ENCODE measurements at regions not wholly inside any gene's neighbourhood (a gene's known extent, or its start where the extent isn't known, plus 50 kb on each side); places are given as distances from the start of the nearest gene placed in this dataset.

- Histone ChIP-seq H3K4me1 (no peaks in the 10 kb centered on the region), H3K4me3 (no peak overlapping the region), H3K27me3 (replicated peaks in 1 of 7) (no peaks in the 10 kb centered on the region), H3K9me3 (no peaks in the 10 kb centered on the region), H3K36me3 (no peaks in the 10 kb centered on the region), H3K27ac (no peak overlapping the region)
- DNase-seq, result no peak
- no peak for TF ChIP-seq POLR2AphosphoS5 (IDR thresholded peaks at IDR 0.05)
- no peak for TF ChIP-seq POLR2A (IDR thresholded peaks at IDR 0.05)
- TF ChIP-seq, protein P1, sequence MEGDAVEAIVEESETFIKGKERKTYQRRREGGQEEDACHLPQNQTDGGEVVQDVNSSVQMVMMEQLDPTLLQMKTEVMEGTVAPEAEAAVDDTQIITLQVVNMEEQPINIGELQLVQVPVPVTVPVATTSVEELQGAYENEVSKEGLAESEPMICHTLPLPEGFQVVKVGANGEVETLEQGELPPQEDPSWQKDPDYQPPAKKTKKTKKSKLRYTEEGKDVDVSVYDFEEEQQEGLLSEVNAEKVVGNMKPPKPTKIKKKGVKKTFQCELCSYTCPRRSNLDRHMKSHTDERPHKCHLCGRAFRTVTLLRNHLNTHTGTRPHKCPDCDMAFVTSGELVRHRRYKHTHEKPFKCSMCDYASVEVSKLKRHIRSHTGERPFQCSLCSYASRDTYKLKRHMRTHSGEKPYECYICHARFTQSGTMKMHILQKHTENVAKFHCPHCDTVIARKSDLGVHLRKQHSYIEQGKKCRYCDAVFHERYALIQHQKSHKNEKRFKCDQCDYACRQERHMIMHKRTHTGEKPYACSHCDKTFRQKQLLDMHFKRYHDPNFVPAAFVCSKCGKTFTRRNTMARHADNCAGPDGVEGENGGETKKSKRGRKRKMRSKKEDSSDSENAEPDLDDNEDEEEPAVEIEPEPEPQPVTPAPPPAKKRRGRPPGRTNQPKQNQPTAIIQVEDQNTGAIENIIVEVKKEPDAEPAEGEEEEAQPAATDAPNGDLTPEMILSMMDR (IDR thresholded peaks at IDR 0.05 in 8 of 11, conservative IDR thresholded peaks at IDR 0.05 in 3 of 11), result no peak
- intact Hi-C loops (cut with DNase I; ENCODE audit: low total_unique reads), result no loop called here
Measured at GRCh38 chr16:52090080-52090479, 456.9 kb downstream of the TOX3 start.

DNA sequence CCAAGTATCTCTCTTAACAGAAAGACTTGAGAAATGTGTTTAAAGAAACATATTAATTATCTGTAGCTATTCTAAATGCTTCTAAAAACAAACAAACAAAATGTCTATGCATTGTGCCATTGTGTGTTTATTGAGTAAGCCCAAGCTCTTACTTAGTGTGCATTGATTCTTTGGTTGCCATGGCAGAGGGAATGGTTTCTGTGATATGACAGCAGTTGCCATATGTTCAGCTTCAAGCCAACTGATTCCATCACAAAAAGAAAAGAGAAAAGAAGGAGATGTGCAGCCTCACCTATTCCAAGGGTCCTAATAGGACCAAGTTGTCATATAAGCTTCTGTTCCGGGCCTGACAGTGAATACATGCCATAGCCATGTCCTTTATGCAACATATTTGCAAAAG, 457.5 kb downstream of the TOX3 start:
- intact Hi-C loops (cut with DNase I; ENCODE audit: low total_unique reads), result no loop called here
- TF ChIP-seq, protein P1 (IDR thresholded peaks at IDR 0.05 in 8 of 11, conservative IDR thresholded peaks at IDR 0.05 in 3 of 11), result no peak
- TF ChIP-seq POLR2AphosphoS5 (IDR thresholded peaks at IDR 0.05) (no peak), POLR2A (IDR thresholded peaks at IDR 0.05) (no peak)
- H3K27ac ChIP-seq, result no peak overlapping the region
- H3K27me3 ChIP-seq (replicated peaks in 1 of 7), result no peaks in the 10 kb centered on the region
- H3K4me3 ChIP-seq, result no peak overlapping the region
- 61 to 75% (median 69%) methylated on average over 1 of the region's 1 CpG for WGBS, 5 donors
- H3K36me3 ChIP-seq, result no peaks in the 10 kb centered on the region
- no peaks in the 10 kb centered on the region for H3K9me3 ChIP-seq
- H3K4me1 ChIP-seq, result no peaks in the 10 kb centered on the region
- DNase-seq, result no peak

- intact Hi-C loops (cut with DNase I; ENCODE audit: low total_unique reads), result no loop called here
- 71 to 92% (median 74%) methylated on average over 1 of the region's 1 CpG for WGBS, 5 donors
Measured at GRCh38 chr16:52086901-52087300, 460.0 kb downstream of the TOX3 start.

DNA sequence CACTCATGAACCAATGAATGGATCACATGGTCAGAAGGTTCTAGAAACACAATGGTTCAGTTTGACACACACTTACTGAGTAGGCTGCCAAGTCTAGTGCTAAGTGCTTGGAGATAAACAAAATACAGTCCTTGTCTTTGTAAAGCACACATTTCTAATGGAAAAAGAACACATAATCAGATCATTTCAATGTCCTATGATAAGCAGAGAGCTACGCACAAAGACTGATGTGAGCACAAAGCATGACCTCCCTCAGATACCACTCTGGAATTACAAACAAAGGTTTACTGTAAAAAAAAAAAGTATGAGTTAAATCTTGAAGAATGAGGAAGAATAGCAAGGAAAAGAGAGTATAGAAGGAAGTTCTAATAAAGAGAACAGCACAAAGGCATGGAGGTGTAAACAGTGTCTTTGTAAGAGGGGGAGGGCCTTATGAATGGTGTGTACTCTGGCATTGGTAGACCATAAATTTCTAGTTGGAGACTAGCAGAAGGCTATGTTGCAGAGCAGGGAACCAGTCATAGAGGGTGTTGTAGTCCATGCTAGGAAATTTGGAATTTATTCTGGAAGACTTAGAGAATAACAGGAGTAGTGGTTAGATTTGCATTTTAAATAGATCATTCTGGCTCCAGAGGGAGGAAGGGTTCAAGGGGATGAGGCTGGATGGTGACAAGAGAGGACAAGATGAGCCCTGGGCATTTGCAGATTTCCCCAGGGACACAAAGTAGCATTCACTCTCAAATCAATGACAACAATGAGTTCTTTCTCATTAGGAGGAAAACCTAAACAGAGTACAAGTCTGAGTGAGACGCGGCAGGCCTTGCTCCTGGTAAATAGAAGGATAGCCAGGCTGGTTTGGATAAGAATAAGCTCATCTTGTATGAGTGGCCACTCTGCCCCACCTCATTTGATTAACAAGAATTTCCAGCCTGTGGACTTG, 468.0 kb downstream of the TOX3 start:
- peaks cover 0 to 8% (median 0%) of the 10 kb centered on the region in 8 donors for H3K9me3 ChIP-seq
- H3K4me3 ChIP-seq, result no peak overlapping the region
- DNase-seq, result no peak
- H3K36me3 ChIP-seq, result no peaks in the 10 kb centered on the region
- TF ChIP-seq, protein P1 (IDR thresholded peaks at IDR 0.05 in 8 of 11, conservative IDR thresholded peaks at IDR 0.05 in 3 of 11), result no peak
- TF ChIP-seq POLR2A (IDR thresholded peaks at IDR 0.05) (no peak), POLR2AphosphoS5 (IDR thresholded peaks at IDR 0.05) (no peak)
- H3K27ac ChIP-seq, result no peak overlapping the region
- intact Hi-C loops (cut with DNase I; ENCODE audit: low total_unique reads), result no loop called here
- H3K27me3 ChIP-seq (replicated peaks in 1 of 7), result no peaks in the 10 kb centered on the region
- 84 to 91% (median 87%) methylated on average over 3 of the region's 3 CpGs for WGBS, 5 donors
- no peaks in the 10 kb centered on the region for H3K4me1 ChIP-seq

More at GRCh38 chr16:52086901-52087300, 460.0 kb downstream of the TOX3 start:
- Histone ChIP-seq H3K9me3 (no peaks in the 10 kb centered on the region), H3K27ac (no peak overlapping the region), H3K4me3 (no peak overlapping the region), H3K27me3 (replicated peaks in 1 of 7) (no peaks in the 10 kb centered on the region), H3K4me1 (no peaks in the 10 kb centered on the region), H3K36me3 (no peaks in the 10 kb centered on the region)
- TF ChIP-seq POLR2A (IDR thresholded peaks at IDR 0.05) (no peak), POLR2AphosphoS5 (IDR thresholded peaks at IDR 0.05) (no peak)
- TF ChIP-seq, protein P1 (IDR thresholded peaks at IDR 0.05 in 8 of 11, conservative IDR thresholded peaks at IDR 0.05 in 3 of 11), result no peak
- no peak for DNase-seq
